22Rv1 (cell line): ENCODE measurements at regions not wholly inside any gene's neighbourhood (a gene's known extent, or its start where the extent isn't known, plus 50 kb on each side); places are given as distances from the start of the nearest gene placed in this dataset.

Source experiments
- CTCF ChIP-seq: fragments of 450-650 bp; IDR thresholded peaks from 2 replicates; pipeline ENCODE4 v1.5.1; 2017; ENCODE audit warnings: mild to moderate bottlenecking
- ZFX ChIP-seq: fragments of 450-650 bp; IDR thresholded peaks from 2 replicates; pipeline ENCODE4 v1.6.1; 2017; ENCODE audit warnings: antibody characterized with exemption, borderline replicate concordance

DNA sequence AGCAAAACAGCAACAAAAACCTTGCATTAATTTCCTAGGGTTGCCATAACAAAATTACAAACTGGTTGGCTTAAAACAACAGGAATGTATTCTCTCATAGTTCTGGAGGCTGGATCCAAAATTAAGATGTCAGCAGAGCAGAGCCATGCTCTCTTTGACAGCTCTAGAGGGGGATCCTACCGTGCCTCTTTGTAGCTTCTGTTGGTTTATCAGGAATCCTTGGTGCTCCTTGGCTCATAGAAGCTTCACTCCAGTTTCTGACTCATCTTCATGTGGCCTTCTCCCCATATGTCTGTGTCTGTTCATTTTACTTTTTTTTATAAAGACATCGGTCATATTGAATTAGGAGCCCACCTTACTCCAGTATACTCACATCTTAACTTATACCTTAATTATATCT, 90.5 kb upstream of the POU2AF2 start:
- TF ChIP-seq CTCF (no peak), ZFX (no peak)
